WTC11 (cell line): ENCODE measurements at regions not wholly inside any gene's neighbourhood (a gene's known extent, or its start where the extent isn't known, plus 50 kb on each side); places are given as distances from the start of the nearest gene placed in this dataset.

Experiments used
- ATAC-seq: fragments of 200-7000 bp; cut with Tn5 transposase; 2 replicates; pipeline ENCODE4 v1.10.0; 2021; ENCODE audit warnings: mild to moderate bottlenecking, moderate library complexity
- CTCF ChIA-PET: fragments of 300-600 bp; sonication (Branson Sonifier 250); formaldehyde crosslinking; loops from one replicate; lab custom pipeline; 2021; ENCODE audit warnings: antibody characterized with exemption; lab: Charles Lee
- POLR2A ChIA-PET: fragments of 350-600 bp; sonication (Branson Sonifier 250); formaldehyde crosslinking; loops from one replicate; lab custom pipeline; 2021; ENCODE audit warnings: antibody characterized with exemption; lab: Charles Lee
- DNase-seq: peaks from one replicate; pipeline ENCODE4 v3.0.0; 2021; ENCODE audit warnings: low spot score
- H3K27ac Mint-ChIP-seq: 2 replicates; pipeline ENCODE4 v1.8.0; 2021; ENCODE audit warnings: mixed read lengths
- H3K27me3 Mint-ChIP-seq: 2 replicates; pipeline ENCODE4 v1.8.0; 2021; ENCODE audit warnings: low read depth, mild to moderate bottlenecking, moderate library complexity, mixed read lengths
- H3K36me3 Mint-ChIP-seq: 2 replicates; pipeline ENCODE4 v1.8.0; 2021; ENCODE audit warnings: mixed read lengths
- H3K4me1 Mint-ChIP-seq: 2 replicates; pipeline ENCODE4 v1.8.0; 2022; ENCODE audit warnings: mixed read lengths
- H3K4me3 Mint-ChIP-seq: 2 replicates; pipeline ENCODE4 v1.8.0; 2021; ENCODE audit warnings: mild to moderate bottlenecking, moderate library complexity, mixed read lengths
- H3K9me3 Mint-ChIP-seq: 2 replicates; pipeline ENCODE4 v1.8.0; 2021; ENCODE audit warnings: mixed read lengths
- ATF1 ChIP-seq: sonication (generic); formaldehyde crosslinking; IDR thresholded peaks from 2 replicates; pipeline ENCODE4 v1.8.1; 2023; ENCODE audit warnings: mild to moderate bottlenecking, moderate library complexity, missing genetic modification reagents
- ATF2 ChIP-seq: sonication (generic); formaldehyde crosslinking; IDR thresholded peaks from 2 replicates; pipeline ENCODE4 v1.8.1; 2022; ENCODE audit warnings: low read depth, missing genetic modification reagents, borderline replicate concordance
- CREM ChIP-seq: sonication (generic); formaldehyde crosslinking; IDR thresholded peaks from 2 replicates; pipeline ENCODE4 v1.8.1; 2022; ENCODE audit warnings: mild to moderate bottlenecking, missing genetic modification reagents, moderate library complexity
- CTCF ChIP-seq: fragments of 200-600 bp; IDR thresholded peaks from 2 replicates; pipeline ENCODE4 v1.8.0; 2022; ENCODE audit warnings: antibody characterized with exemption
- EMX1 ChIP-seq: fragments of 250-450 bp; sonication (Bioruptor Pico); IDR thresholded peaks from 2 replicates; pipeline ENCODE4 v1.8.0; 2021; ENCODE audit warnings: mild to moderate bottlenecking
- GABPB1 ChIP-seq: sonication (generic); formaldehyde crosslinking; IDR thresholded peaks from 2 replicates; pipeline ENCODE4 v1.8.1; 2023; ENCODE audit warnings: mild to moderate bottlenecking, missing genetic modification reagents
- NFATC4 ChIP-seq: fragments of 250-450 bp; sonication (Bioruptor Pico); IDR thresholded peaks from 2 replicates; pipeline ENCODE4 v1.9.0; 2021; ENCODE audit warnings: mild to moderate bottlenecking
- NR1H2 ChIP-seq: sonication (generic); formaldehyde crosslinking; IDR thresholded peaks from 2 replicates; pipeline ENCODE4 v1.9.0; 2021; ENCODE audit warnings: mild to moderate bottlenecking, moderate library complexity, missing genetic modification reagents
- NR3C1 ChIP-seq: sonication (generic); formaldehyde crosslinking; conservative IDR thresholded peaks from 2 replicates; pipeline ENCODE4 v1.8.1; 2023; ENCODE audit warnings: low read depth, mild to moderate bottlenecking, missing genetic modification reagents
- RELA ChIP-seq: sonication (generic); formaldehyde crosslinking; IDR thresholded peaks from 2 replicates; pipeline ENCODE4 v1.8.1; 2022; ENCODE audit warnings: missing genetic modification reagents, mild to moderate bottlenecking, borderline replicate concordance
- ZNF396 ChIP-seq: fragments of 250-450 bp; sonication (Bioruptor Pico); IDR thresholded peaks from 2 replicates; pipeline ENCODE4 v1.8.0; 2021; ENCODE audit warnings: mild to moderate bottlenecking, moderate library complexity, borderline replicate concordance
- TF ChIP-seq, protein P1 (sequence below): sonication (generic); formaldehyde crosslinking; IDR thresholded peaks from 2 replicates; pipeline ENCODE4 v1.8.0; 2022; ENCODE audit warnings: missing genetic modification reagents
- TF ChIP-seq, protein P2 (sequence below): sonication (generic); formaldehyde crosslinking; IDR thresholded peaks from 2 replicates; pipeline ENCODE4 v1.8.1; 2023; ENCODE audit warnings: mild to moderate bottlenecking, missing genetic modification reagents, borderline replicate concordance

GRCh38 chr5:15241216-15241821 lies 258.7 kb upstream of the FBXL7 start:
- peaks cover 34% of the 10 kb centered on the region for H3K36me3 Mint-ChIP-seq
- TF ChIP-seq ZNF396 (CRISPR knock-in tag) = no peak
- no peak for TF ChIP-seq ATF2 (CRISPR knock-in tag)
- TF ChIP-seq NFATC4 (CRISPR knock-in tag) = no peak
- TF ChIP-seq NR1H2 (CRISPR knock-in tag) = no peak
- TF ChIP-seq, protein P1, sequence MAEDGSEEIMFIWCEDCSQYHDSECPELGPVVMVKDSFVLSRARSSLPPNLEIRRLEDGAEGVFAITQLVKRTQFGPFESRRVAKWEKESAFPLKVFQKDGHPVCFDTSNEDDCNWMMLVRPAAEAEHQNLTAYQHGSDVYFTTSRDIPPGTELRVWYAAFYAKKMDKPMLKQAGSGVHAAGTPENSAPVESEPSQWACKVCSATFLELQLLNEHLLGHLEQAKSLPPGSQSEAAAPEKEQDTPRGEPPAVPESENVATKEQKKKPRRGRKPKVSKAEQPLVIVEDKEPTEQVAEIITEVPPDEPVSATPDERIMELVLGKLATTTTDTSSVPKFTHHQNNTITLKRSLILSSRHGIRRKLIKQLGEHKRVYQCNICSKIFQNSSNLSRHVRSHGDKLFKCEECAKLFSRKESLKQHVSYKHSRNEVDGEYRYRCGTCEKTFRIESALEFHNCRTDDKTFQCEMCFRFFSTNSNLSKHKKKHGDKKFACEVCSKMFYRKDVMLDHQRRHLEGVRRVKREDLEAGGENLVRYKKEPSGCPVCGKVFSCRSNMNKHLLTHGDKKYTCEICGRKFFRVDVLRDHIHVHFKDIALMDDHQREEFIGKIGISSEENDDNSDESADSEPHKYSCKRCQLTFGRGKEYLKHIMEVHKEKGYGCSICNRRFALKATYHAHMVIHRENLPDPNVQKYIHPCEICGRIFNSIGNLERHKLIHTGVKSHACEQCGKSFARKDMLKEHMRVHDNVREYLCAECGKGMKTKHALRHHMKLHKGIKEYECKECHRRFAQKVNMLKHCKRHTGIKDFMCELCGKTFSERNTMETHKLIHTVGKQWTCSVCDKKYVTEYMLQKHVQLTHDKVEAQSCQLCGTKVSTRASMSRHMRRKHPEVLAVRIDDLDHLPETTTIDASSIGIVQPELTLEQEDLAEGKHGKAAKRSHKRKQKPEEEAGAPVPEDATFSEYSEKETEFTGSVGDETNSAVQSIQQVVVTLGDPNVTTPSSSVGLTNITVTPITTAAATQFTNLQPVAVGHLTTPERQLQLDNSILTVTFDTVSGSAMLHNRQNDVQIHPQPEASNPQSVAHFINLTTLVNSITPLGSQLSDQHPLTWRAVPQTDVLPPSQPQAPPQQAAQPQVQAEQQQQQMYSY (CRISPR knock-in tag) = no peak
- TF ChIP-seq NR3C1 (CRISPR knock-in tag) = no peak
- no peak for TF ChIP-seq RELA (CRISPR knock-in tag)
- no peak for TF ChIP-seq GABPB1 (CRISPR knock-in tag)
- TF ChIP-seq CREM (CRISPR knock-in tag) = no peak
- TF ChIP-seq CTCF = no peak
- no peak for TF ChIP-seq ATF1 (CRISPR knock-in tag)
- no peak for TF ChIP-seq EMX1 (CRISPR knock-in tag)
- TF ChIP-seq, all 79 proteins: peak for 0
- Mint-ChIP-seq H3K27me3 (no peaks in the 10 kb centered on the region), H3K27ac (no peak overlapping the region), H3K9me3 (peaks cover 50% of the 10 kb centered on the region), H3K4me3 (no peak overlapping the region), H3K4me1 (no peaks in the 10 kb centered on the region)
- POLR2A ChIA-PET = no interaction called here
- no peak for DNase-seq
- no peak for ATAC-seq
- CTCF ChIA-PET = no interaction called here

DNA sequence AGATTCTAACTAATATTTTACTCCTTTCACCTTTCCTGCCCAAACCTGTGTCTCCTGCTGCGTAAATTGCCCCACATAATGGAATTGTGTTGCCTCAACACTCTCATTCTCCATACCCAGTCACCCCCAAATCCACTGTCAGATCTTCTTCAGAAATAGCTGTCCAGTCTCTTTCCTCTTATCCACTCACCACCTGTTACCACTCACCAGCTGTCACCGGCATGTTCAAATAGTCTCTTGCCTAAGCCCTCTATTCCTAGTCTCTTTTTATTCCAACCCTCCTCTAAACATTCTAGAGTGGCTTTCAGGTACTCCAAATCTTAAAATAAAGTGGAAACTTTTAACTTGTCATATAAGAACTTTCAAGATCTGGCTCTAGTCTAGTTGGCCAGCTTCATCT lies 262.0 kb upstream of the FBXL7 start:
- TF ChIP-seq, protein P2, sequence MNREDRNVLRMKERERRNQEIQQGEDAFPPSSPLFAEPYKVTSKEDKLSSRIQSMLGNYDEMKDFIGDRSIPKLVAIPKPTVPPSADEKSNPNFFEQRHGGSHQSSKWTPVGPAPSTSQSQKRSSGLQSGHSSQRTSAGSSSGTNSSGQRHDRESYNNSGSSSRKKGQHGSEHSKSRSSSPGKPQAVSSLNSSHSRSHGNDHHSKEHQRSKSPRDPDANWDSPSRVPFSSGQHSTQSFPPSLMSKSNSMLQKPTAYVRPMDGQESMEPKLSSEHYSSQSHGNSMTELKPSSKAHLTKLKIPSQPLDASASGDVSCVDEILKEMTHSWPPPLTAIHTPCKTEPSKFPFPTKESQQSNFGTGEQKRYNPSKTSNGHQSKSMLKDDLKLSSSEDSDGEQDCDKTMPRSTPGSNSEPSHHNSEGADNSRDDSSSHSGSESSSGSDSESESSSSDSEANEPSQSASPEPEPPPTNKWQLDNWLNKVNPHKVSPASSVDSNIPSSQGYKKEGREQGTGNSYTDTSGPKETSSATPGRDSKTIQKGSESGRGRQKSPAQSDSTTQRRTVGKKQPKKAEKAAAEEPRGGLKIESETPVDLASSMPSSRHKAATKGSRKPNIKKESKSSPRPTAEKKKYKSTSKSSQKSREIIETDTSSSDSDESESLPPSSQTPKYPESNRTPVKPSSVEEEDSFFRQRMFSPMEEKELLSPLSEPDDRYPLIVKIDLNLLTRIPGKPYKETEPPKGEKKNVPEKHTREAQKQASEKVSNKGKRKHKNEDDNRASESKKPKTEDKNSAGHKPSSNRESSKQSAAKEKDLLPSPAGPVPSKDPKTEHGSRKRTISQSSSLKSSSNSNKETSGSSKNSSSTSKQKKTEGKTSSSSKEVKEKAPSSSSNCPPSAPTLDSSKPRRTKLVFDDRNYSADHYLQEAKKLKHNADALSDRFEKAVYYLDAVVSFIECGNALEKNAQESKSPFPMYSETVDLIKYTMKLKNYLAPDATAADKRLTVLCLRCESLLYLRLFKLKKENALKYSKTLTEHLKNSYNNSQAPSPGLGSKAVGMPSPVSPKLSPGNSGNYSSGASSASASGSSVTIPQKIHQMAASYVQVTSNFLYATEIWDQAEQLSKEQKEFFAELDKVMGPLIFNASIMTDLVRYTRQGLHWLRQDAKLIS (CRISPR knock-in tag) = no peak
- ATAC-seq = no peak
- no peak overlapping the region for H3K4me3 Mint-ChIP-seq
- H3K27ac Mint-ChIP-seq = no peak overlapping the region
- no peak for DNase-seq
- H3K4me1 Mint-ChIP-seq = peaks cover 19% of the 10 kb centered on the region
- no peaks in the 10 kb centered on the region for H3K27me3 Mint-ChIP-seq
- POLR2A ChIA-PET = no interaction called here
- H3K36me3 Mint-ChIP-seq = peaks cover 22% of the 10 kb centered on the region
- CTCF ChIA-PET = no interaction called here
- peaks cover 37% of the 10 kb centered on the region for H3K9me3 Mint-ChIP-seq
